Hepatocyte (in vitro differentiated cells): ENCODE measurements at regions not wholly inside any gene's neighbourhood (a gene's known extent, or its start where the extent isn't known, plus 50 kb on each side); places are given as distances from the start of the nearest gene placed in this dataset.

Experiments
- EZH2 ChIP-seq: fragments of 200-600 bp; sonication (generic); IDR thresholded peaks from 2 replicates; pipeline ENCODE4 v1.6.1; 2016; ENCODE audit warnings: antibody characterized with exemption, mild to moderate bottlenecking, borderline replicate concordance
- EZH2phosphoT487 ChIP-seq: fragments of 200-600 bp; sonication (generic); IDR thresholded peaks from one replicate; pipeline ENCODE4 v1.6.1; 2018; ENCODE audit warnings: antibody characterized with exemption, mild to moderate bottlenecking, low read depth, moderate library complexity; ENCODE audit not compliant: unreplicated experiment, severe bottlenecking
- TF ChIP-seq, protein P1 (sequence below): fragments of 200-600 bp; sonication (generic); IDR thresholded peaks from 2 replicates; pipeline ENCODE4 v1.5.1; 2016; ENCODE audit warnings: antibody characterized with exemption, mild to moderate bottlenecking; ENCODE audit not compliant: poor library complexity

DNA sequence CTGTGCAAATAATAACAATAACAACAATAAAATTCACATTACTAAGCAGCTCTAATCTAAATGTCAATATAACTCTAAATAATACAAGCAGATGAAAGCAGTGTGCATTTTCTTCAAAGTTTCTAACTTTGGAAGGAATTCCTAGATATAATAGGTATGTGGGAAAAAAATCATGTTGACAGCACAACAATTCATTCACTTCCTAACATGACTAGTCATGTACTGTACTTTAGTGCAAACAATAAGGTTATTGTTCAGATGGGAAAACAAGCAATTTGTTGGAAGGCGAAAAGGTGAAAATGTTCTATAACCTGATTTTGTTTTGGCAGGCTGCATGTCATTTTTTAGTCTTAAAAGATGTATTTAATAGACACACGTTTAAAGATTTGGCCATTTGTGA, 484.3 kb upstream of the JAG1 start:
- TF ChIP-seq, protein P1, sequence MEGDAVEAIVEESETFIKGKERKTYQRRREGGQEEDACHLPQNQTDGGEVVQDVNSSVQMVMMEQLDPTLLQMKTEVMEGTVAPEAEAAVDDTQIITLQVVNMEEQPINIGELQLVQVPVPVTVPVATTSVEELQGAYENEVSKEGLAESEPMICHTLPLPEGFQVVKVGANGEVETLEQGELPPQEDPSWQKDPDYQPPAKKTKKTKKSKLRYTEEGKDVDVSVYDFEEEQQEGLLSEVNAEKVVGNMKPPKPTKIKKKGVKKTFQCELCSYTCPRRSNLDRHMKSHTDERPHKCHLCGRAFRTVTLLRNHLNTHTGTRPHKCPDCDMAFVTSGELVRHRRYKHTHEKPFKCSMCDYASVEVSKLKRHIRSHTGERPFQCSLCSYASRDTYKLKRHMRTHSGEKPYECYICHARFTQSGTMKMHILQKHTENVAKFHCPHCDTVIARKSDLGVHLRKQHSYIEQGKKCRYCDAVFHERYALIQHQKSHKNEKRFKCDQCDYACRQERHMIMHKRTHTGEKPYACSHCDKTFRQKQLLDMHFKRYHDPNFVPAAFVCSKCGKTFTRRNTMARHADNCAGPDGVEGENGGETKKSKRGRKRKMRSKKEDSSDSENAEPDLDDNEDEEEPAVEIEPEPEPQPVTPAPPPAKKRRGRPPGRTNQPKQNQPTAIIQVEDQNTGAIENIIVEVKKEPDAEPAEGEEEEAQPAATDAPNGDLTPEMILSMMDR: no peak
- TF ChIP-seq EZH2 (no peak), EZH2phosphoT487 (no peak)
